ENCODE measurements at regions not wholly inside any gene's neighbourhood (a gene's known extent, or its start where the extent isn't known, plus 50 kb on each side); places are given as distances from the start of the nearest gene placed in this dataset.

GRCh38 chr3:117799387-117799735 lies 1089.8 kb downstream of the TUSC7 start:
- H3K27ac Mint-ChIP-seq, result no peak overlapping the region
- ChIA-PET CTCF (no interaction called here), POLR2A (no interaction called here)
- H3K27me3 Mint-ChIP-seq, result no peaks in the 10 kb centered on the region
- no peaks in the 10 kb centered on the region for H3K4me1 Mint-ChIP-seq
- intact Hi-C loops (cut with micrococcal nuclease), result no loop called here
- no peaks in the 10 kb centered on the region for H3K36me3 Mint-ChIP-seq (ENCODE audit: low read depth)
- no peak overlapping the region for H3K4me3 Mint-ChIP-seq
- DNase-seq (no peak), ATAC-seq (ENCODE audit: low read depth) (no peak)
- peaks cover 3% of the 10 kb centered on the region for H3K9me3 Mint-ChIP-seq
- no peak for TF ChIP-seq CTCF (IDR thresholded peaks at IDR 0.05)

DNA sequence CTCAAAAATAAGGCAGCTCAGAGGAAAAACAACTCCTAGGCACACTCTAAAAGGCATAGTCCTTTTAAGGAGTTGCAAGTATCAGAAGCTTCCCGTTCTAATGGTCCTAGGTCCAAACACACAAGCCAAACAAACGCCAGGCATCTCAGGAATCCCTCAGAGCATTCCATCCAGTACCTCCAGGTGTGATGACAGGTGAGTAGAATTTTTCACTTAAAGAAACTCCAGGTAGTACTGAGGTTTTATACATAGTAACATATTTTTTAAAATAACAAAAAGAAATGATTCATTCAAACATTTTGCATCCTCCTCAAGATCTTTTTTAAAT lies 1092.3 kb downstream of the TUSC7 start:
- no peaks in the 10 kb centered on the region for H3K4me1 Mint-ChIP-seq

GRCh38 chr3:117809186-117810081 lies 1099.9 kb downstream of the TUSC7 start:
- Mint-ChIP-seq H3K27ac (no peak overlapping the region), H3K4me1 (no peaks in the 10 kb centered on the region), H3K27me3 (no peaks in the 10 kb centered on the region), H3K9me3 (peaks cover 3% of the 10 kb centered on the region), H3K36me3 (ENCODE audit: low read depth) (no peaks in the 10 kb centered on the region), H3K4me3 (no peak overlapping the region)
- ChIA-PET POLR2A (no interaction called here), CTCF (no interaction called here)
- ATAC-seq (ENCODE audit: low read depth) (no peak), DNase-seq (no peak)
- no peak for TF ChIP-seq CTCF (IDR thresholded peaks at IDR 0.05)
- intact Hi-C loops (cut with micrococcal nuclease), result no loop called here

More for the DNA sequence above, 1092.3 kb downstream of the TUSC7 start:
- ATAC-seq (ENCODE audit: low read depth), result no peak
- Mint-ChIP-seq H3K36me3 (ENCODE audit: low read depth) (no peaks in the 10 kb centered on the region), H3K9me3 (peaks cover 3% of the 10 kb centered on the region), H3K27me3 (no peaks in the 10 kb centered on the region), H3K27ac (no peak overlapping the region), H3K4me3 (no peak overlapping the region)
- DNase-seq, result no peak
- ChIA-PET CTCF (no interaction called here), POLR2A (no interaction called here)
- no peak for TF ChIP-seq CTCF (IDR thresholded peaks at IDR 0.05)
- intact Hi-C loops (cut with micrococcal nuclease), result no loop called here

GRCh38 chr3:117811786-117812185 lies 1102.2 kb downstream of the TUSC7 start:
- TF ChIP-seq CTCF (IDR thresholded peaks at IDR 0.05), result no peak
- no peaks in the 10 kb centered on the region for H3K4me1 Mint-ChIP-seq
- no peak overlapping the region for H3K27ac Mint-ChIP-seq
- POLR2A ChIA-PET, result no interaction called here
- ATAC-seq (ENCODE audit: low read depth) (no peak), DNase-seq (no peak)
- no peaks in the 10 kb centered on the region for H3K36me3 Mint-ChIP-seq (ENCODE audit: low read depth)
- CTCF ChIA-PET, result no interaction called here
- H3K9me3 Mint-ChIP-seq, result peaks cover 3% of the 10 kb centered on the region
- no peaks in the 10 kb centered on the region for H3K27me3 Mint-ChIP-seq
- intact Hi-C loops (cut with micrococcal nuclease), result no loop called here
- no peak overlapping the region for H3K4me3 Mint-ChIP-seq

GRCh38 chr3:117814975-117815374 lies 1105.4 kb downstream of the TUSC7 start:
- peaks cover 3% of the 10 kb centered on the region for H3K9me3 Mint-ChIP-seq
- POLR2A ChIA-PET, result no interaction called here
- DNase-seq, result no peak
- intact Hi-C loops (cut with micrococcal nuclease), result no loop called here
- H3K4me3 Mint-ChIP-seq, result no peak overlapping the region
- H3K36me3 Mint-ChIP-seq (ENCODE audit: low read depth), result no peaks in the 10 kb centered on the region
- CTCF ChIA-PET, result no interaction called here
- no peak for TF ChIP-seq CTCF (IDR thresholded peaks at IDR 0.05)
- no peak for ATAC-seq (ENCODE audit: low read depth)
- no peaks in the 10 kb centered on the region for H3K4me1 Mint-ChIP-seq
- H3K27me3 Mint-ChIP-seq, result no peaks in the 10 kb centered on the region
- H3K27ac Mint-ChIP-seq, result no peak overlapping the region
